K562 (cell line): ENCODE measurements at regions not wholly inside any gene's neighbourhood (a gene's known extent, or its start where the extent isn't known, plus 50 kb on each side); places are given as distances from the start of the nearest gene placed in this dataset.

ENCODE experiments used
- BCOR ChIP-seq: fragments of 450-650 bp; IDR thresholded peaks from 2 replicates; pipeline ENCODE4 v1.6.1; 2016
- GABPA ChIP-seq: fragments of 200-800 bp; sonication (Bioruptor generic); conservative IDR thresholded peaks from 2 replicates; pipeline ENCODE4 v1.6.1; 2016; ENCODE audit warnings: low read depth, missing genetic modification characterization, missing compliant biosample characterization
- NCOA4 ChIP-seq: fragments of 450-650 bp; IDR thresholded peaks from 2 replicates; pipeline ENCODE4 v1.6.1; 2018; ENCODE audit warnings: mild to moderate bottlenecking; ENCODE audit not compliant: partially characterized antibody
- NR2C2 ChIP-seq, 2 experiments: fragments of 200-800 bp in 1 of 2; sonication (Bioruptor generic) in 1 of 2; sonication (generic) in 1 of 2; formaldehyde crosslinking in 1 of 2; IDR thresholded peaks; 2 replicates each; pipeline versions ENCODE4 v1.6.1 to v1.8.0; 2016 to 2022; ENCODE audit warnings: mild to moderate bottlenecking in 1 of 2, missing compliant biosample characterization in 1 of 2, missing genetic modification characterization in 1 of 2, missing genetic modification reagents in 1 of 2
- POLR3A ChIP-seq: IDR thresholded peaks from 2 replicates; pipeline ENCODE4 v1.6.1; 2011; ENCODE audit warnings: borderline replicate concordance, mild to moderate bottlenecking, moderate library complexity; ENCODE audit not compliant: insufficient read length, insufficient read depth; ENCODE audit errors: extremely low read depth
- RERE ChIP-seq: sonication (generic); formaldehyde crosslinking; IDR thresholded peaks from 2 replicates; pipeline ENCODE4 v1.8.0; 2023; ENCODE audit warnings: missing genetic modification reagents, mild to moderate bottlenecking, borderline replicate concordance
- SP1 ChIP-seq: sonication (generic); formaldehyde crosslinking; IDR thresholded peaks from 2 replicates; pipeline ENCODE4 v1.8.1; 2022; ENCODE audit warnings: mild to moderate bottlenecking, missing genetic modification reagents
- SRSF3 ChIP-seq: fragments of 200-400 bp; formaldehyde crosslinking; IDR thresholded peaks from 2 replicates; pipeline ENCODE4 v1.6.1; 2016; ENCODE audit warnings: mild to moderate bottlenecking, low read length, moderate library complexity; ENCODE audit not compliant: insufficient read depth
- TCFL5 ChIP-seq: fragments of 250-450 bp; sonication (Bioruptor Pico); conservative IDR thresholded peaks from 2 replicates; pipeline ENCODE4 v1.6.1; 2021; ENCODE audit warnings: mild to moderate bottlenecking, moderate library complexity, matching md5 sums
- ZNF407 ChIP-seq: fragments of 450-650 bp; IDR thresholded peaks from 2 replicates; pipeline ENCODE4 v1.6.1; 2016; ENCODE audit warnings: low read depth
- TF ChIP-seq, protein P1 (sequence below): sonication (generic); formaldehyde crosslinking; IDR thresholded peaks from 2 replicates; pipeline ENCODE4 v1.8.1; 2023; ENCODE audit warnings: mild to moderate bottlenecking, missing genetic modification reagents
- TF ChIP-seq, protein P2 (sequence below): fragments of 250-450 bp; sonication (Bioruptor Pico); IDR thresholded peaks from 2 replicates; pipeline ENCODE4 v1.6.1; 2021; ENCODE audit warnings: mild to moderate bottlenecking

- TF ChIP-seq ZNF407 (no peak), SP1 (no peak), RERE (CRISPR knock-in tag) (no peak), POLR3A (no peak), NR2C2 (CRISPR knock-in tag; IDR thresholded peaks at IDR 0.05) (no peak), NR2C2 (tag; IDR thresholded peaks at IDR 0.05) (no peak), SRSF3 (no peak), TCFL5 (CRISPR knock-in tag) (no peak), BCOR (no peak), GABPA (tag) (no peak), NCOA4 (no peak)
- TF ChIP-seq, protein P1, sequence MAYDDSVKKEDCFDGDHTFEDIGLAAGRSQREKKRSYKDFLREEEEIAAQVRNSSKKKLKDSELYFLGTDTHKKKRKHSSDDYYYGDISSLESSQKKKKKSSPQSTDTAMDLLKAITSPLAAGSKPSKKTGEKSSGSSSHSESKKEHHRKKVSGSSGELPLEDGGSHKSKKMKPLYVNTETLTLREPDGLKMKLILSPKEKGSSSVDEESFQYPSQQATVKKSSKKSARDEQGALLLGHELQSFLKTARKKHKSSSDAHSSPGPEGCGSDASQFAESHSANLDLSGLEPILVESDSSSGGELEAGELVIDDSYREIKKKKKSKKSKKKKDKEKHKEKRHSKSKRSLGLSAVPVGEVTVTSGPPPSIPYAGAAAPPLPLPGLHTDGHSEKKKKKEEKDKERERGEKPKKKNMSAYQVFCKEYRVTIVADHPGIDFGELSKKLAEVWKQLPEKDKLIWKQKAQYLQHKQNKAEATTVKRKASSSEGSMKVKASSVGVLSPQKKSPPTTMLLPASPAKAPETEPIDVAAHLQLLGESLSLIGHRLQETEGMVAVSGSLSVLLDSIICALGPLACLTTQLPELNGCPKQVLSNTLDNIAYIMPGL (CRISPR knock-in tag), result no peak
- TF ChIP-seq, protein P2, sequence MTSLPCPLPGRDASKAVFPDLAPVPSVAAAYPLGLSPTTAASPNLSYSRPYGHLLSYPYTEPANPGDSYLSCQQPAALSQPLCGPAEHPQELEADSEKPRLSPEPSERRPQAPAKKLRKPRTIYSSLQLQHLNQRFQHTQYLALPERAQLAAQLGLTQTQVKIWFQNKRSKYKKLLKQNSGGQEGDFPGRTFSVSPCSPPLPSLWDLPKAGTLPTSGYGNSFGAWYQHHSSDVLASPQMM, result no peak
Measured at GRCh38 chr2:66110608-66111007, 324.3 kb upstream of the MEIS1 start (continued).
